WERI-Rb-1 (cell line): ENCODE measurements at regions not wholly inside any gene's neighbourhood (a gene's known extent, or its start where the extent isn't known, plus 50 kb on each side); places are given as distances from the start of the nearest gene placed in this dataset.

ENCODE experiments used
- DNase-seq: peaks from one replicate; pipeline ENCODE4 v3.0.0-alpha.2; 2020
- H3K27ac ChIP-seq: fragments of 250-450 bp; sonication (Bioruptor Pico); 2 replicates; pipeline ENCODE4 v1.5.1; 2020; ENCODE audit warnings: mild to moderate bottlenecking, moderate library complexity
- H3K27me3 ChIP-seq: fragments of 250-450 bp; sonication (Bioruptor Pico); 2 replicates; pipeline ENCODE4 v1.5.1; 2021; ENCODE audit warnings: mild to moderate bottlenecking, low read depth, moderate library complexity; ENCODE audit not compliant: insufficient read depth, severe bottlenecking
- H3K36me3 ChIP-seq: fragments of 250-450 bp; sonication (Bioruptor Pico); 2 replicates; pipeline ENCODE4 v1.5.1; 2020; ENCODE audit warnings: mild to moderate bottlenecking, moderate library complexity
- H3K4me3 ChIP-seq: 2 replicates; pipeline ENCODE4 v1.5.1; 2011; ENCODE audit warnings: low read depth, mild to moderate bottlenecking, control low read depth, low read length
- H3K9me3 ChIP-seq: fragments of 250-450 bp; sonication (Bioruptor Pico); 2 replicates; pipeline ENCODE4 v1.5.1; 2021; ENCODE audit warnings: mild to moderate bottlenecking, moderate library complexity; ENCODE audit not compliant: severe bottlenecking
- TF ChIP-seq, protein P1 (sequence below): IDR thresholded peaks from 2 replicates; pipeline ENCODE4 v1.5.1; 2011; ENCODE audit warnings: low read depth, mild to moderate bottlenecking, control low read depth, inconsistent platforms, low read length

DNA sequence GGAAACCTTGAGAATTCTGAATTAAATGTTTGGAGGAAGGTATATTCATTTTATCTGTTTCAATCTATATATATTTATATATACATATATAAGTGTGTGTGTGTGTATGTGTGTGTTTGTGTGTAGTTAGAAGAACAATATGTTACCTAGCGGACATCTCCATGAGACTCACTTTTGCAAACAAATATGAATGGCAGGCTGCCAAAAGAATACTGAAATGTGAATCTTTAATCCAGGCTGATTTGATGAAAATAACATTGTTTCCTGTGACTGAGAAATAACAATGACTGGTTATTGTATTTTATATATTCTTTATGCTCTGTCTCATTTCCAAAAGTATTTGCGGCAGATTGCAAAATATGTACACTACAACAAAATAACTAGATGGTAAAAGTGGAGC lies 255.5 kb upstream of the TGFBR2 start:
- DNase-seq = no peak
- Histone ChIP-seq H3K4me3 (no peak overlapping the region), H3K9me3 (no peaks in the 10 kb centered on the region), H3K36me3 (no peaks in the 10 kb centered on the region), H3K27me3 (no peaks in the 10 kb centered on the region), H3K27ac (no peak overlapping the region)
- TF ChIP-seq, protein P1, sequence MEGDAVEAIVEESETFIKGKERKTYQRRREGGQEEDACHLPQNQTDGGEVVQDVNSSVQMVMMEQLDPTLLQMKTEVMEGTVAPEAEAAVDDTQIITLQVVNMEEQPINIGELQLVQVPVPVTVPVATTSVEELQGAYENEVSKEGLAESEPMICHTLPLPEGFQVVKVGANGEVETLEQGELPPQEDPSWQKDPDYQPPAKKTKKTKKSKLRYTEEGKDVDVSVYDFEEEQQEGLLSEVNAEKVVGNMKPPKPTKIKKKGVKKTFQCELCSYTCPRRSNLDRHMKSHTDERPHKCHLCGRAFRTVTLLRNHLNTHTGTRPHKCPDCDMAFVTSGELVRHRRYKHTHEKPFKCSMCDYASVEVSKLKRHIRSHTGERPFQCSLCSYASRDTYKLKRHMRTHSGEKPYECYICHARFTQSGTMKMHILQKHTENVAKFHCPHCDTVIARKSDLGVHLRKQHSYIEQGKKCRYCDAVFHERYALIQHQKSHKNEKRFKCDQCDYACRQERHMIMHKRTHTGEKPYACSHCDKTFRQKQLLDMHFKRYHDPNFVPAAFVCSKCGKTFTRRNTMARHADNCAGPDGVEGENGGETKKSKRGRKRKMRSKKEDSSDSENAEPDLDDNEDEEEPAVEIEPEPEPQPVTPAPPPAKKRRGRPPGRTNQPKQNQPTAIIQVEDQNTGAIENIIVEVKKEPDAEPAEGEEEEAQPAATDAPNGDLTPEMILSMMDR = no peak

DNA sequence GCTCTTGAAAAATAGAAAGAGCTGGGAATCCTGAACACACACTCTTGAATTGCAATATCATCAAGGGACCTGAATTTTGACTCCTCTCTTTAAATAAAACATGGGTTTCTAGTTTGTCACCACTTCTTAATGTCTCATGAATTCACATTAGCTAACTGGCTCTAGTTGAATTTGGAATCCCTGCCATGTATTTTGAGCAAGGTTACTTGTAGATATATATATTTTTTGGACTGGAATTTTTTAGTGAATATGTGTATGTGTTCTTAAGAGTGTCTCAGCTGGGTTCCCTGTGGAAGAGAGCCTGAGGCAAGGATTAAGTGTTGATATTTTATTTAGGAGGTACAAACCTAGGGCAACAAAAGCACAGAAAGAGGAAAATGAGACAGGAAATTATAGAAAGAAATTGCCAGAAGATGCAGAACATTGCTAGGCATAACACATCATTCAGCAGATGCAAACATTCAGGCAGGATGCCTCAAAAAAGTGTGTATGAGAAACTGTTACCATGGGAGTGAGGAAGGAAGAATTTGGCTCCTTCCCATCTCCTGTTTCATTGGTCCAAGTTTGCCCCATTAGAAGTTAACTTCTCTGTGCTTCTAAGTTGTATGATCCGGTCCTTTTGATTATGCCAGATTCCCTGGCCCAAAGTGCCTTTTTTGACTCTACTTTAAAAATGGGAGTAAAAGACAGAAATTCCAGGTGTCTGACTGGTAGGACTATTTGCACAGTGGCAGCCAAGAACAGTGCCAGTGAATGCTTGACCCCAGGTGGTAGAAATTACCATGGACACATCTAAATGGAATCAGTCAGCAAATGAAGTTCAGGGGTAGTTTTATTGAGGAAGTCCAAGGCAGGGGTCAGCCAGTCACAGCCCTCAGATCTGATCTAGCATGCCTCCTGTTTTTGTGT lies 253.7 kb upstream of the TGFBR2 start:
- no peaks in the 10 kb centered on the region for H3K9me3 ChIP-seq
- H3K36me3 ChIP-seq = no peaks in the 10 kb centered on the region
- TF ChIP-seq, protein P1 = no peak
- H3K4me3 ChIP-seq = no peak overlapping the region
- DNase-seq = no peak
- no peak overlapping the region for H3K27ac ChIP-seq
- H3K27me3 ChIP-seq = no peaks in the 10 kb centered on the region

DNA sequence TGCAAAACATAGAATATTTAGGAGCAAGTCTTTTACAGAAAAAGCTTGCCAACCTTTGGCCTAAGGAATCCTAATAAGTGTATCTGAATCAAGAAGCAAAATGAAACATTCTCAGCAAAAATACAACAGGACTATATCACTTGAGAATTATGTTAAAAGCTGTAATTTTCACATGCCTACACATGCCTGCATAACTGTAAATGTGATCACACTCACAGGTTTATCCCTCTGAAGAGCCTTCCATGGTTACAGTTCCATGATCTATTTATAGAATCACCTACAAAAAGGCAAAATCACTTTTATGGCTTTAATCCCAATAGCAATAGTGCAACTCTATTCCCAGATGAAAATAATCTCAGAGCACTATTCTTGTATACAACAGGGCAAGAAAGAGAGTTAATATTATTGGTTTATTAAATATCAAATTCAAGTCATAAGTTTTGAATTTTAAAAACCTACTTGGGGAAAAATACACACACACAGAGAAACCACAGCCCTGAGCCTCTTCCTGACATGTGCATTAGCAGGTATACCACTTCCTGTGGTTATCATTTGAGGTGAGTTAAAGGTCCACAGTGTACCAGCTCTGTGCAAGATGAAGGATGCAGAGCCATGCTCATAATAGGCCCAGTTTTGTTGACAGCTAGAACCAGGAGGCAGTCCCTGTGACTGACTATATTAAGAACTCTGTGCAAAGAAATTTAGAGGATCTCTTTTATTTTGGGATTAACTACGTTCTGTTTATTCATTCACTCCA lies 252.5 kb upstream of the TGFBR2 start:
- Histone ChIP-seq H3K27ac (no peak overlapping the region), H3K9me3 (no peaks in the 10 kb centered on the region), H3K36me3 (no peaks in the 10 kb centered on the region), H3K27me3 (no peaks in the 10 kb centered on the region), H3K4me3 (no peak overlapping the region)
- TF ChIP-seq, protein P1 = no peak
- no peak for DNase-seq

DNA sequence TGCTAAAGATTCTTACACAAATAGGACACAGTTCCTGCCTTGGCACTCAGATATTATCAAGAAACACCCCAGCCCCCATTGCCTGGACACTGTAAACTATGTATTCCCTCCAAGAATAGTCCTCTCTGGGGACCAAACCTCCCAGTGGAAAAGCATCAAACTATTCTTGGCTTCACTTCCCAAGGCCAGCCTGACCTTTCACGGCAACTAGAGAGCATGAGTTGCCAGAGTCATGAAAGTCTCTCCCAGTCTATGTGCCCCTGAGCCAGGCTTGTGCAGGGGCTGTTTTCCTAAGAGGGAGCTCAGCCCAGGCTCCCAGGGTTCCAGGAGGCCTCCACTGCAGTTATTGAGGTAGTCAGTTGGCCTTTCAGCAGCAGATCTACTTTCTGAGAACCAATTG lies 251.9 kb upstream of the TGFBR2 start:
- DNase-seq = no peak
- Histone ChIP-seq H3K27me3 (no peaks in the 10 kb centered on the region), H3K36me3 (no peaks in the 10 kb centered on the region), H3K4me3 (no peak overlapping the region), H3K9me3 (no peaks in the 10 kb centered on the region), H3K27ac (no peak overlapping the region)
- TF ChIP-seq, protein P1 = no peak

DNA sequence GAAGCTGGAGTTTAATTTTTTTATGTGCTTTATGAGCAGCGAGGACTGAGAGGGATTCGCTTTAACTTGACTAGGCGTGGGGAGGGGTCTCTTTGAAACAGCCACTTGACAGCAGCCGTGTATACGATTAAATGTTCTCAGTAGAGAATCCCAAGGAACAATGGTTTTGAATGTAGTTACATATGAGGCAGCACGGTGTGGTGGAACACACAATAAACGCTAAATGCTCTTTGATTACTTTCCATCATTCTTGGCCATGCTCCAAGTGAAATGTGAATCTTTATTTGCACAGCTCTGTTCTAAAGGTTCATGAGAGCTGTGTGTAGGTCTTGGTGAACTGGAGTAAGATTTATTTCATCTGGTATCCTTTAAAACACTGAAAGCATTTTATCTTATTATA lies 251.4 kb upstream of the TGFBR2 start:
- no peaks in the 10 kb centered on the region for H3K36me3 ChIP-seq
- TF ChIP-seq, protein P1 = no peak
- H3K27ac ChIP-seq = no peak overlapping the region
- H3K9me3 ChIP-seq = no peaks in the 10 kb centered on the region
- no peak overlapping the region for H3K4me3 ChIP-seq
- no peaks in the 10 kb centered on the region for H3K27me3 ChIP-seq
- no peak for DNase-seq
